ENCODE measurements at regions not wholly inside any gene's neighbourhood (a gene's known extent, or its start where the extent isn't known, plus 50 kb on each side); places are given as distances from the start of the nearest gene placed in this dataset.

GRCh38 chr17:5635949-5636348 is 51.6 kb upstream of the NLRP1 start:
- Mint-ChIP-seq H3K4me1 (no peaks in the 10 kb centered on the region), H3K9me3 (no peaks in the 10 kb centered on the region), H3K27me3 (ENCODE audit: low read depth) (peaks cover 56% of the 10 kb centered on the region), H3K36me3 (no peaks in the 10 kb centered on the region), H3K4me3 (no peak overlapping the region), H3K27ac (no peak overlapping the region)
- no peak for DNase-seq (ENCODE audit: low spot score in 2 of 2, unreplicated experiment in 2 of 2)
- no peak for TF ChIP-seq CTCF (IDR thresholded peaks at IDR 0.05; ENCODE audit: unreplicated experiment)

- H3K27me3 Mint-ChIP-seq (ENCODE audit: low read depth) = peaks cover 61% of the 10 kb centered on the region
- H3K9me3 Mint-ChIP-seq = no peaks in the 10 kb centered on the region
- no peaks in the 10 kb centered on the region for H3K36me3 Mint-ChIP-seq
- TF ChIP-seq CTCF (IDR thresholded peaks at IDR 0.05; ENCODE audit: unreplicated experiment) = no peak
- H3K4me1 Mint-ChIP-seq = no peaks in the 10 kb centered on the region
- H3K4me3 Mint-ChIP-seq = no peak overlapping the region
- no peak overlapping the region for H3K27ac Mint-ChIP-seq
- DNase-seq (ENCODE audit: low spot score in 2 of 2, unreplicated experiment in 2 of 2) = no peak
These were observed 54.3 kb upstream of the NLRP1 start for GRCh38 chr17:5638596-5638995.

- Mint-ChIP-seq H3K4me3 (no peak overlapping the region), H3K9me3 (no peaks in the 10 kb centered on the region), H3K27ac (no peak overlapping the region), H3K4me1 (no peaks in the 10 kb centered on the region), H3K36me3 (no peaks in the 10 kb centered on the region), H3K27me3 (ENCODE audit: low read depth) (peaks cover 58% of the 10 kb centered on the region)
- DNase-seq (ENCODE audit: low spot score in 2 of 2, unreplicated experiment in 2 of 2) = no peak
- TF ChIP-seq CTCF (IDR thresholded peaks at IDR 0.05; ENCODE audit: unreplicated experiment) = no peak
These were observed 56.4 kb upstream of the NLRP1 start for GRCh38 chr17:5640726-5641125.

GRCh38 chr17:5642752-5643151 is 58.4 kb upstream of the NLRP1 start:
- H3K36me3 Mint-ChIP-seq = no peaks in the 10 kb centered on the region
- H3K4me3 Mint-ChIP-seq = no peak overlapping the region
- H3K4me1 Mint-ChIP-seq = no peaks in the 10 kb centered on the region
- no peaks in the 10 kb centered on the region for H3K9me3 Mint-ChIP-seq
- DNase-seq (ENCODE audit: low spot score in 2 of 2, unreplicated experiment in 2 of 2) = no peak
- TF ChIP-seq CTCF (IDR thresholded peaks at IDR 0.05; ENCODE audit: unreplicated experiment) = no peak
- H3K27me3 Mint-ChIP-seq (ENCODE audit: low read depth) = peaks cover 61% of the 10 kb centered on the region
- H3K27ac Mint-ChIP-seq = no peak overlapping the region

- H3K9me3 Mint-ChIP-seq = no peaks in the 10 kb centered on the region
- H3K4me3 Mint-ChIP-seq = no peak overlapping the region
- no peak overlapping the region for H3K27ac Mint-ChIP-seq
- no peak for DNase-seq (ENCODE audit: low spot score in 2 of 2, unreplicated experiment in 2 of 2)
- no peaks in the 10 kb centered on the region for H3K4me1 Mint-ChIP-seq
- peaks cover 49% of the 10 kb centered on the region for H3K27me3 Mint-ChIP-seq (ENCODE audit: low read depth)
- TF ChIP-seq CTCF (IDR thresholded peaks at IDR 0.05; ENCODE audit: unreplicated experiment) = no peak
- H3K36me3 Mint-ChIP-seq = no peaks in the 10 kb centered on the region
These were observed 59.8 kb upstream of the NLRP1 start for GRCh38 chr17:5644065-5644464.

- Mint-ChIP-seq H3K4me3 (no peak overlapping the region), H3K36me3 (no peaks in the 10 kb centered on the region), H3K27ac (no peak overlapping the region), H3K27me3 (ENCODE audit: low read depth) (peaks cover 22% of the 10 kb centered on the region), H3K4me1 (no peaks in the 10 kb centered on the region), H3K9me3 (peaks cover 17% of the 10 kb centered on the region)
- DNase-seq (ENCODE audit: low spot score in 2 of 2, unreplicated experiment in 2 of 2) = no peak
- TF ChIP-seq CTCF (IDR thresholded peaks at IDR 0.05; ENCODE audit: unreplicated experiment) = no peak
These were observed 67.0 kb upstream of the NLRP1 start for GRCh38 chr17:5651348-5651747.

Data from mesothelial cell of epicardium (in vitro differentiated cells).